CD4-positive, alpha-beta T cell treated with Interleukin-12 subunit alpha and Interleukin-12 subunit beta, for 1 hour (primary cell): ENCODE measurements at regions not wholly inside any gene's neighbourhood (a gene's known extent, or its start where the extent isn't known, plus 50 kb on each side); places are given as distances from the start of the nearest gene placed in this dataset.
"Not testable (repeated sequence)": the region's sequence is repeated elsewhere in the genome, so short reads cannot be mapped to it uniquely, and the experiment has no call there.

Experiments used
- DNase-seq: peaks from one replicate; pipeline ENCODE4 v3.0.0-alpha.2; 2020

GRCh38 chr7:47188653-47189315 is 393.1 kb downstream of the TNS3 start:
- no peak for DNase-seq

DNA sequence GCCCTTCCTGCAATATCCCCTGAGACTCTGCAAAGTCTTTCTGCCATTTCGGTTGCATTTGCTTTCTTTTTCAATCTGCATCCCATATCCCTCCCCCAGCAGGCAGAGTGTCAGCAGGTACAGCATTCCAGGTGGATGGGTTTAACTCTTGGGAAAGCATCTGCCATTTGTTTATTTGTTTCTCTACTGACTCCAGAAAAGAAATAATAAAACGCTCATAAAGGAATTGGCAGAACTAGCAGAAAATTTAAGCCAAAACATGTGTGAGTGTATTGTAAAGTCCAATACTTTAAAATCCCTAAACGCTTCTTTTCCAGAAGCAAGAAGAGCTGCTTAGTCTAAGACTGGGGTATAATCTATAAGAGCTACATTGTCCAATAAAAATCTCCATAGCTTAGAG is 393.8 kb downstream of the TNS3 start:
- no peak for DNase-seq

GRCh38 chr7:47186316-47186715 is 395.6 kb downstream of the TNS3 start:
- DNase-seq, result no peak

DNA sequence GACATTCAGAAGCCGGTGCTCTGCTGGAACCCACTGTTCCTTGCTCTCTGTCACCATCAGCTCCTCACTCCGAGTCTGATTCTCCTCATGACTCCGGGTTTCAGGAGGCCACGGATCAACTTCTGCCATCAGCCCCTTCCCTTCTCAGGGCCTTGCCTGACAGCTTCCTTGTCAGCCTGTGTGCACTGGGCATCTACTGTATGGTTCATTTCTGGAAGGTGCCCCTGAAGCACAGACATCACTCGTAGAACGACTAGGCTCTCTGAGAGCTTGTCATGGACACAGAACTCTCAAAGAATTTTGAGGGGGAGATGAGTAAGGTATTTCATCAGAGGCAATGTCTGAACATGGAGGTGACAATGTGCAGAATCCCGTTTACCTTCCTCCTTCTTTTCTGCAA is 396.1 kb downstream of the TNS3 start:
- DNase-seq, result no peak

DNA sequence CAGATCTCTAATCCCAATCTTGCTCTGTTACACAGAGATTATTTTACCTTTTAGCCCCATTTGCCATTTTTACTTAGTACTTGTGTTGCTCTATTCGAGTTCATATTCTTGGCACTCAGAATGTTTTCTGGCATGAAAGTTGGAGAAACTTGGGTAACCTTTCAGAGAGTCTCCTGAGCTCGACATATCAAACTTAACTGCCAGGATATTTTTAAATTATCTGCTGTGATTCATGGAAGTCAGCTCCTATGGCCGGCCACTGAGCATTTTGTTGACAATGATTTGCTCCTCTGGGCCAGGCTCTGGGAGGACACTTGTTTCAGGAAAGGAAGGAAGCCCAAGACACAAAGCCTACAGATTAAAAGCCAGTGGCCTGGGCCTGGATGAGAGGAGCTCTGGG is 396.7 kb downstream of the TNS3 start:
- DNase-seq, result no peak

- DNase-seq, result no peak
Measured at GRCh38 chr7:47183862-47184590, 397.9 kb downstream of the TNS3 start.

- DNase-seq, result no peak
Measured at GRCh38 chr7:47181746-47182361, 400.1 kb downstream of the TNS3 start.

DNA sequence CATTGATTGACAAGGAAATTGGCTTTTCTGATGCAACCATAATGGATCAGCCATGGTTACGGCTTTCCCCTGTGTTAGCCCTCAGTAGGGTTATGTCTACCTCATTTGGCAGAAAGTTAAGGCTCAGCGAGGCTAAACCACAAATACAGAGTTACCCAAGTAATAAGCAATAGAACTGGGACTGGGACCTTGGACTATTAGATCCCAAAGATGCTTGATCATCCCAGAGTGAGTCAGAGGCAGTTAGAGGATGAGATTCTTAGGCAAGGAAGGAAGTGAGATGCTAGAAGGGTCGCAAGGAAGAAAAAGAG is 401.4 kb downstream of the TNS3 start:
- DNase-seq, result no peak

DNA sequence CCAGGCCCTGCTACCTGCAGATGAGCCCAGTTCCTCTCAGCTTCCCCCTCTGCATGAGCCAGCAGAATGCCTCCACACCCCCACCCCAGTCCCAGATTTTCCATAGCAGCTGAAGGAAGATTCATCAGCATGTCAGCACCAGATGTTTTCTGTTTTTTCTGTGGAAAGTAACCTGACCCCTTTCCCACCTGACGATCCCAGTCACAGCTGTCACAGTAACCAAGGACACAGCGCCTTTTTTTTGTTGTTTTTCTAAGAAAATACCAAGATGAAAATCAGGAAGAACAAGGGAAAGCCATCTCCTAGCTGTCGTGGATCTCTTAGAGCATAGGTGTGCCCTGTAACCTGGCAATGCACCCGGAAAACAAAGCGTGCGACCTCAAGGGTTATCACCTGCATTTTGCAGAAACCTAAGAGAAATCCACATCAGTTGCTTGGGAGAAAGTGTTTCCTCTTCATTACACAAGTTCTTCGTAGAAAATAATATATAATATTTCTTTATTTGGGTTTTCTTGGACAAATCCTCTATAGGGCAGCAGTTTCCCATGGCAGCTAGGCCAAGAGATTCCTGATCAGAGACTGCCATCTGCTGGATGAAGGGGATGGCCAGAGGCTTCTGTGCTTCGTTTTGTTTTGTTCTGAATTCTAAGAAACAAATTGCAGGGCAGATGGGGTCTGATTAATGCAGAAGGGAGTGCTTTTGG is 401.9 kb downstream of the TNS3 start:
- DNase-seq, result no peak

- DNase-seq, result not testable (repeated sequence)
Measured at GRCh38 chr7:47172602-47173539, 409.0 kb downstream of the TNS3 start.

DNA sequence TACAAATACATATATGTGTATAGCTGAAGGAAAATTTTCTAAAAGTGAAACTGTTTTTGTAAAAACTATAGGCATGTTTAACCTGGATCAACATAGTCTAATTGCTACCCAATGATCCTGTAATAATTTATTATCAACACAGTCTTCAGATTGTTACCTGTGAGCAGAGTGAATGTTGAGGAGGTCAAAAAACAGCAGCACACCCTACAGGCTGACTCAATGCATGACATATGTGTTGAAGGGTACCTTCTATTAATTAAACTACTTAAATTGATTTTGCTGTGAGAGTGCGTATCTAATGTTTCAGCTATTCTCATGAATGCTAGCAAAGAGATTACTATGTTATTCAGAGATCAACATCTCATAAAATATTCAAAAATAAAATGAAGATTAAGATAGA is 411.4 kb downstream of the TNS3 start:
- DNase-seq, result no peak

- no peak for DNase-seq
Measured at GRCh38 chr7:47154791-47155190, 427.1 kb downstream of the TNS3 start.

- DNase-seq, result no peak
Measured at GRCh38 chr7:47153576-47153975, 428.3 kb downstream of the TNS3 start.

GRCh38 chr7:47153058-47153457 is 428.9 kb downstream of the TNS3 start:
- no peak for DNase-seq

DNA sequence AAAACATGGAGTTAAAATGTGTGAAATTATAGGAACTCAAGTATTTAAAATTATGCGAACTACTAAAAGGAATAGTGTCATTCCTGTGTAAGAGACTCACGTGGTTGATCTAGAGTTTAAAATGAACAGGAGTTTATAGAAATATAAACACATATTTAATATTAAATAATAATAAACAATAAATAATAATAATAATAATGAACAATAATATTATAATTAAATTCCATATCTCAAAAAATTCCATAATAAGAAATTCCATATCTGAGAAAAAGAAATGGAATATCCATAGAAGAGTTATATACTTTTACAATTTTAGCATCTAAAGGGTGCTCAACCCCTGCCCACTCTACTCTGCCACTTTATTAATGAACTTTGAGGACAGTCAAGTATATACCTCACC is 429.6 kb downstream of the TNS3 start:
- DNase-seq, result no peak

- DNase-seq, result no peak
Measured at GRCh38 chr7:47150497-47151260, 431.2 kb downstream of the TNS3 start.

DNA sequence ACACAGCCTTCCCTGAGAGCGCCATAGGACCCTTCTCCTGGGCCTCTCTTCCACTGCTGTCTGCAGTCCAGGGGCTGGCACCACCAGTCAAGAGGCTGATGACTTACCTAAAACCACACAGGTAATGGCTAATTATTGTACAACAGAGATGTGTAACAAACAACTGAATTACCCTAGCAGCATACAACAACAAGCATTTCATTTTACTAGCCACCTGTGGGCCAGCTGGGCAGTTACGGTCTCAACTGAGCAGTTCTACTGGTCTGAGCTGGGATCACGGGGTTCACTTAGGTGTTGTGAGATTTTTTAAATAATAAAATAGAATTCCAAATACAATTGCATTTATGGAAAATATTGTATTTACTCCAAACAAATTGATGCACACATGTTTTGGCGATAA is 431.9 kb downstream of the TNS3 start:
- DNase-seq, result no peak

- DNase-seq, result no peak
Measured at GRCh38 chr7:47149208-47149839, 432.6 kb downstream of the TNS3 start.

DNA sequence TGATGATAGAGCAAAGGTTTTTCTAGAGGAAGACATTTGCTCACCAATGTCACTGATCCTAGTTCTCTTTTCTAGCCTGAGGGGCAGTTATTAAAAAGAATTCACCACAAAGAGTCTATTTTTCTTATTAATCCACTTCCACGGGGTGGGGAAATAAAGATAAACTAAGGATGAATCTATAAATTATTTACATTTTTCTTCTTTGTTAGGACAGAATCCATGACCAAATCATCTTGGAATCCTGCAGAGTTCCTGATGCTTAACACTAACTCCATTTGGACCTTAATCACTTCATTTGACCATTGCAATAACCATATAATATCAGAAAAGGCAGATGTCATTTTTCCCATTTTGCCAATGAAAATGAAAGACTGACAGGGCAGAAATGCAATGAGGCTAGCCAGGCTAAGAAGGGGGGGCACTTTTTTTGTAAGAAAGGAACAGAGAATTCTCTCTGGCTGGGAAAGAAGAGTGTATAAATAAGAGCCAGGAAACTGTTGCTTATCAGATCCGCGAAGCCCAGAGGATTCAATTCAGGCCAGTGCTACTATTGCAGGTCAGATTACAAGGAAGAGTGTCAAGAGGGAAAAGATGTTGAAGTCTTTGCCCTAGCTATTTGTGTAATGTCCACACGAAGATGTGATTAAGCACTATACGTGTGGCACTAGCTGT is 433.2 kb downstream of the TNS3 start:
- DNase-seq, result no peak

- no peak for DNase-seq
Measured at GRCh38 chr7:47147213-47147631, 434.7 kb downstream of the TNS3 start.

DNA sequence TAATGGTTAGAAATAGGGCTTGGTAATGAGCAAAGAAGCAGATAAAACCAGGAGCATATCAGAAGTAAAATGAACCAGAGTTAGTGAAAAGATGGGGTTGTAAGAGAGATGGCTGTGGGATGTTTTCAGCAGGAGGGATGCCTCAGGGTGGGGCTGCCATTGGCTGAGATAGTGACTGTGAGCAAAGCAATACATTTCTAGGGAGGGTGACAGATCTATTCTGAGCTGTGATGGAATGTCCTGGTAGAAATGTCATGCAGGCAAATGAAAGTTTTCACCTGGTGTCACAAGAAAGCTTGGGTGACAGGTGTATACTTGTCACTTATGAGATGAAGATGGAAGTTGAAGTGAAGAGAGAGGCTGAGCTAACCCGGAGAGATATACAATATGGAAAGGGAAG is 435.9 kb downstream of the TNS3 start:
- DNase-seq, result no peak
